Erythroblast (primary cell): ENCODE measurements at regions not wholly inside any gene's neighbourhood (a gene's known extent, or its start where the extent isn't known, plus 50 kb on each side); places are given as distances from the start of the nearest gene placed in this dataset.
"Not testable (repeated sequence)": the region's sequence is repeated elsewhere in the genome, so short reads cannot be mapped to it uniquely, and the experiment has no call there.

ENCODE experiments used
- DNase-seq, 2 experiments: peaks; one replicate each; lab custom pipeline; 2025; lab: John Stamatoyannopoulos, UW
- GATA1 ChIP-seq: IDR thresholded peaks from 2 replicates; pipeline ENCODE4 v1.6.1; 2011; ENCODE audit warnings: low read depth, mild to moderate bottlenecking, control low read depth, low read length, moderate library complexity
- POLR2A ChIP-seq: IDR thresholded peaks from 2 replicates; pipeline ENCODE4 v1.6.1; 2011; ENCODE audit warnings: mild to moderate bottlenecking, low read length

- TF ChIP-seq GATA1 (no peak), POLR2A (no peak)
- no peak for DNase-seq
Measured at GRCh38 chr3:95310560-95310959, 1247.7 kb downstream of the NSUN3 start.

- no peak for TF ChIP-seq POLR2A
- TF ChIP-seq GATA1, result no peak
Measured at GRCh38 chr3:95311272-95311671, 1248.4 kb downstream of the NSUN3 start.

GRCh38 chr3:95312650-95313049 is 1249.8 kb downstream of the NSUN3 start:
- TF ChIP-seq POLR2A (no peak), GATA1 (no peak)
- no peak for DNase-seq

More at GRCh38 chr3:95311272-95311671, 1248.4 kb downstream of the NSUN3 start:
- DNase-seq, result no peak

GRCh38 chr3:95319921-95320494 is 1257.1 kb downstream of the NSUN3 start:
- DNase-seq, result no peak
- TF ChIP-seq GATA1 (no peak), POLR2A (no peak)

DNA sequence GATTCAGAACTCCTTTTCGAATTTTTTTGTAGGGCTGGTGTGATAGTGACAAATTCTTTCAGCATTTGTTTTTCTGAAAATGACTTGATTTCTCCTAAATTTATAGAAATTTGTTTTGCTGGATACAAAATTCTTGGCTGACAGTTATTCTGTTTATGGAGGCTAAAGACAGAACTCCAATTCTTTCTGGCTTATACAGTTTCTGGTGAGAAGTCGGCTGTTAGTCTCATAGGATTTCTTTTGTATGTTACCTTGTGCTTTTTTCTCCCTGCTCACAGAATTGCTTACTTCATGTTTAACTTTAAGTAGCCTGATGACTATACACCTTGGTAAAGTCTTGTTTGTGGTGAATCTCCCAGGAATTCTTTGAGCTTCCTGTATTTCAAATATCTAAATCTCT is 1264.6 kb downstream of the NSUN3 start:
- TF ChIP-seq POLR2A (no peak), GATA1 (no peak)
- DNase-seq, result no peak

- DNase-seq, result no peak
Measured at GRCh38 chr3:95333826-95334225, 1271.0 kb downstream of the NSUN3 start.

GRCh38 chr3:95334461-95334860 is 1271.6 kb downstream of the NSUN3 start:
- DNase-seq, result no peak
- no peak for TF ChIP-seq GATA1
- TF ChIP-seq POLR2A, result no peak

More at GRCh38 chr3:95333826-95334225, 1271.0 kb downstream of the NSUN3 start:
- TF ChIP-seq GATA1 (no peak), POLR2A (no peak)

DNA sequence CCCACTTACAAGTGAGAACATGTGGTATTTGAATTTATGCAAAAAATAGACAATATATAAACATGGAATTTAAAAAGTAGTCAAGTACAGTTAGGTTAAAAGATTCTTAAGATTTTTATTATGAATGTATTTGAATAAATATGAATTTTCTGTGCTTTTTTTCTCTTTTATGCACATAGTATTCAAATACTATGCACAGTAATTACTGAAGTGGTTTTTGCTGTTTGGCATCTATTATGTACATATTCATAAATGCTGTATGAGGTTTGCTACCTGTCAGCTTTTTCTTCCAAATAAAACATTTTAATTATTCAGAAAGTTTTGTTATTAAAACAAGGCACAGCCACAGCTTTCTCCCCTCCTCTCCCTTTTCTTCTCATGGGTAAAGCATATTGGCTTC is 1272.7 kb downstream of the NSUN3 start:
- no peak for DNase-seq
- TF ChIP-seq GATA1 (no peak), POLR2A (no peak)

GRCh38 chr3:95338446-95338845 is 1275.6 kb downstream of the NSUN3 start:
- no peak for DNase-seq
- TF ChIP-seq GATA1, result no peak
- TF ChIP-seq POLR2A, result no peak

- DNase-seq, result no peak
- TF ChIP-seq POLR2A, result no peak
- TF ChIP-seq GATA1, result no peak
Measured at GRCh38 chr3:95341314-95341713, 1278.5 kb downstream of the NSUN3 start.

DNA sequence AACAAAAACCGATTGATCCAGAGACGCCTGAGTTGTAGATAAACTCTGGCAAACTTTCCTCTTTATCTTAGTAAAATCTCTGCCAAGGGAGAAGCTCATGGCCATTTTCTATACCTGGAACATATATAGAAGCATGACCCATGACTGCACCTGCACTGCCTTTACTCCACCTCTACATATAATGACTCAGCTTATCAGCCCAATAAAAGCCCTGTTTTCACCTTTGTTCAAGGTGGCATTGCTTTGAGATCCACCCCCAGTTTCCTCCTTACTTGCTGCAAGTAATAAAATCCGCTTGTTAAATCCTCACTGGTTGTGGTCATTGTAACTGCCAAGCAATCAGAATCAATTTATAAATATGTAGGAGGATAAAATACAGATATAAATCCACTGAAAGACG is 1280.4 kb downstream of the NSUN3 start:
- DNase-seq, result no peak

GRCh38 chr3:95343767-95344166 is 1280.9 kb downstream of the NSUN3 start:
- TF ChIP-seq POLR2A (no peak), GATA1 (no peak)

More for the DNA sequence above, 1280.4 kb downstream of the NSUN3 start:
- no peak for TF ChIP-seq POLR2A
- TF ChIP-seq GATA1, result no peak

DNA sequence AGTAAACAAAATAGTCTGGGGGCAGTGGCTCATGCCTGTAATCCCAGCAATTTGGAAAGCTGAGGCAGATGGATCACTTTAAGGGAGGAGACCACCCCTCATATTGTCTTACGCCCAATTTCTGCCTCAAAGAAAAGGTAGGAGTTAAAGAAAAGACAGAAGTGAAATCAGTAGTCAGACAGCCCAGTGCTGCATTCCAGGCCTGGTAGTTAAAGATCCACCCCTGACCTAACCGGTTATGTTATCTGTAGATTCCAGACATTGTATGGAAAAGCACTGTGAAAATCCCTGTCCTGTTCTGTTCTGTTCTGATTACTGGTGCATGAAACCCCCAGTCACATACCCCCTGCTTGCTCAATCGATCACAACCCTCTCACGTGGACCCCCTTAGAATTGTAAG is 1285.1 kb downstream of the NSUN3 start:
- not testable (repeated sequence) for DNase-seq

More at GRCh38 chr3:95343767-95344166, 1280.9 kb downstream of the NSUN3 start:
- DNase-seq, result no peak

GRCh38 chr3:95348879-95349278 is 1286.0 kb downstream of the NSUN3 start:
- TF ChIP-seq POLR2A (no peak), GATA1 (no peak)
- DNase-seq, result no peak

GRCh38 chr3:95350049-95350448 is 1287.2 kb downstream of the NSUN3 start:
- TF ChIP-seq POLR2A (no peak), GATA1 (no peak)
- no peak for DNase-seq

GRCh38 chr3:95351158-95351557 is 1288.3 kb downstream of the NSUN3 start:
- TF ChIP-seq GATA1 (no peak), POLR2A (no peak)
- DNase-seq, result no peak
